AG08395 (cell line): ENCODE measurements at regions not wholly inside any gene's neighbourhood (a gene's known extent, or its start where the extent isn't known, plus 50 kb on each side); places are given as distances from the start of the nearest gene placed in this dataset.
"Not testable (repeated sequence)": the region's sequence is repeated elsewhere in the genome, so short reads cannot be mapped to it uniquely, and the experiment has no call there.

Experiments
- DNase-seq: peaks from one replicate; pipeline ENCODE4 v3.0.0; 2012; ENCODE audit warnings: mixed read lengths, low spot score

DNA sequence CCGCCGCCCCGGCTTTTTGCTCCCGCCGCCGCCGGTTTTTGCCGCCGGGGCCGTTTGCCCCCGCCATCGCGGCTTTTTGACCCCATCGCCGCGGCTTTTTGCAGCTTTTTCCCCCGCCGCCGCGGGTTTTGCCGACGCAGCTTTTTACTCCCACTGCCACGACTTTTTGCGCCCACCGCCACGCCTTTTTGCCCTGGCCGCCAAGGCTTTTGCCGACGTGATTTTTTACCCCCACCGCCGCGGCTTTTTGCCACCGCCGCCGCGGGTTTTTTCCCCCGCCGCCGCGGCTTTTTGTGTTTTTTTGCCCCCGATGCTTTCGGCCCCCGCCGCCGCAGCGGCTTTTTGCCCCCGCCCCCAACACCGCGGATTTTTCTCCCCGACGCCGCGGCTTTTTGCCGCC is 5001.9 kb upstream of the OR11H1 start:
- not testable (repeated sequence) for DNase-seq

DNA sequence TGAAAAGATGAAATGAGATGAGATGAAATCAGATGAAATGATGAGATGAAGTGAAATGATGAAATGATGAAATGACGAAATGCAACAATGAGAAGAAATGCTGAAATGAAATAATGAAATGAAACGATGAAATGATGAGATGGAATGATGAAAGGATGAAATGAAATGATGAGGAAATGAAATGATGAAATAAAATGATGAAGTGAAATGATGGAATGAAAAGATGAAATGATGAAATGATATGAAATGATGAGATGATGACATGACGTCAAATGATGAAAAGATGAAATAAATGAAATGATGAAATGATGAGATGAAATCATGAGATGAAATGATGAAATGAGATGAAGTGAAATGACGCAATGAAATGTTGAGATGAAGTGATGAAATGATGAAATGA is 4996.9 kb upstream of the OR11H1 start:
- DNase-seq, result not testable (repeated sequence)

DNA sequence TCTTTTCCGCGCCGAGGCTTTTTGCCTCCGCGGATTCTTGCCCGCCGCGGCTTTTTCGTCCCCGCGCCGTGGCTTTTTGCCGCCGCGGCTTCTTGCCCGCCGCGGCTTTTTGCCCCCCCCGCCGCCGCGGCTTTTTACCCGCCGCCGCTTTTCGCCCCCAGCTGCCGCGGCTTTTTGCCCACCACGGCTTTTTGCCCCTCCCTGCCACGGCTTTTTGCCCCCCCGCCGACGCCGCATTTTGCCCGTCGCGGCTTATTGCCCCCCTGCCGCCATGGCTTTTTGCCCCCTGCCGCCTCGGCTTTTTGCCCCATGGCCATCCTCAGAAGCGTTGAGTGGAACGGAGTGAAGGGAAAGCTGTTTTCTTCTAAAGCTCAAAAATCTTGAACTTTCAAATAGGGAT is 4955.5 kb upstream of the OR11H1 start:
- DNase-seq, result not testable (repeated sequence)

DNA sequence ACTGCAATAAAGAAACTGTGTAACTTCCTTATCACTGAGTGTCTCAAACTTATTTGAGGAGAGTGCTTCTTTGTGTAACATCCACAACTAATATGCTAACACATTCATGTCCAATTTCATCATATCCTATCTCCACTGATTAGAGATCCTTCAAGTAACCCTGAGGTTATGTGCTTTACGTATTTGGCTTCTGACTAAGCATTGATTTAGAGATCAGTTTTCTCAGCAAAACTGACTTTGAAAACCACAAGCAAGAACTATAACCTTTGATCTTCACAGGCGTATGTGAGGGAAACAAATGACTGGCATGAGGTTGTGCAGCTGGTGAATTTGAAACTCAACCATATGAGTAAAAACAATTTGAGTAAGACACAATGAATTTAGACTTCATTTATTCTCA is 4926.9 kb upstream of the OR11H1 start:
- DNase-seq, result not testable (repeated sequence)

DNA sequence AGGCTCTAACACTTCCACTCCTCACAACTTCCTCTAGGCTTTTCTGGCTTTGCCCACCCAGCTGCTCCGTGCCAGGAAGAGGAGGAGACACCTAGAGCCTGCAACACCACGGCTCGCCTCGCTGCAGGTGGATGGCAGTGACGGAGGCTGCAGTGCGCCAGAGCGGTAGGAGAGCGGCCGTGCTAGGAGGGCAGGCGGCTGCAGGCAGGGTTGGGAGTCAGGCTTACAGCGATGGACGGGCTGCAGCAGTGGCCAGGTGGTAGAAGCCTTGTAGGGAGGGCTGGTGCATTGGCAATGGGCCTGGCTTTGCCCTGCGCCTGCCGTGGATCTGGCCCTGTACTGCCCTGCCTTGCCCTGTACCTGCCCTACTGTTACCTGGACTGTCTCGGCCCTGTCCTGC is 4896.0 kb upstream of the OR11H1 start:
- DNase-seq, result not testable (repeated sequence)

DNA sequence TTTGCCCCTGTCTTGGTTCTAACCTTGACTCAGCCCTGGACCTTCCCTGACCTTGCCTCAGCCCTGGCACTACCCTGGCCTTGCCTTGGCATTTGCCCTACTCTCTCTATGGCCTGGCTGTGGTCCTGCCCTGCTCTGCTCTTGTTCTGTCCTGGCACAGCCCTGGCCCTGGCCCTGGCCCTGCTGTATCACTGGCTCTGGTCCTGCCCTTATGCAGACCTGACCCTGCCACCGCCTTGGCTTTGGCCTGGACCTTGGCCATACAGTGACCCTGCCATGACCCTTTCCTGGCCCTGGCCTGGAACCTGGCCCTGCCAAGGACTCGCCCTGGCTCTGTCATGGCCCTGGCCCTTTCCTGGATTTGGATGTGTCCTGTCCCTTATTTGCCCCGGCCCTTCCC is 4892.7 kb upstream of the OR11H1 start:
- not testable (repeated sequence) for DNase-seq

DNA sequence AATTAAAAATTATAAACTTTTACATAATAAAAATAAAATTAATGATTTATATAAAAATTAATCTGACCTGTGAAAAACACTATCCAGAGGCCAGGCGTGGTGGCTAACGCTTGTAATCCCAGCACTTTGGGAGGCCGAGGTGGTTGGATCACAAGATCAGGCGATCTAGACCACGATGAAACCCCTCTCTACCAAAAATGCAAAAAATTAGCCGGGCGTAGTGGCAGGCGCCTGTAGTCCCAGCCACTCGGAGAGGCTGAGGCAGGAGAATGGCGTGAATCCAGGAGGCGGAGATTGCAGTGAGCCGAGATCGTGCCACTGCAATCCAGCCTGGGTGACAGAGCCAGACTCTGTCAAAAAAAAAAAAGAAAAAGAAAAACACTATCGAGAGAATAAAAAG is 4865.2 kb upstream of the OR11H1 start:
- not testable (repeated sequence) for DNase-seq

DNA sequence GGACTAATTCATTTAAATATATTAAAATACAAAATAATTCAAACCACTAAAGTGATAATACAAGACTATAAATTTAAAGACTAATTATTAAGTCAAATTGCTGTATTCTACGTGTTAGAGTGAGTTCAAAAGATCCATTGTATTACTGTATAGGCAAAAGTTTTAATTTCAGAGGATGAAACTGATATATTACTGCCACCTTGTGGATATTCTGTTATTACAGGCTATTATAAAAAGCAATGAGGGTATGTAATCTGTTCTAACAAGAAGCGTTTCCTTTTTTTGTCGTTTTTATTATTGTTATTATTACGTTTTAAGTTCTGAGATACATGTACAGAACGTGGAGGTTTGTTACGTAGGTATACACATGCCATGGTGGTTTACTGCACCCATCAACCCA is 4854.9 kb upstream of the OR11H1 start:
- not testable (repeated sequence) for DNase-seq

DNA sequence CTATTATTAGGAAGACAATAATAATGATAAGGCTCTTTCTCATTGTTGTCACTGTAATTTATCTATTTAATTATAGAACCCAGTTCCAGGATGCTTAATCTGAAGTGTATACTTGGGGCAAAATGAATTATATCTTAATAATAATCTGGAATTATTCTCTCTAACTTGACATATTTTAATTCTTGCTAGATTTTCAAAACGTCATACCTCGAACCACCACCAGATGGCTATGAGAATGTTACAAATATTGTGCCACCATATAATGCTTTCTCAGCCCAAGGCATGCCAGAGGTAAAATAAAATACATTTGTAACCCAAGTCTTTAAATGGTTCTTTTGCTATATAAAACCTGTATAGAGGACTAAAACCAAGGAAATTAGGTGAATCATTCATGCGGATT is 4849.3 kb upstream of the OR11H1 start:
- not testable (repeated sequence) for DNase-seq

DNA sequence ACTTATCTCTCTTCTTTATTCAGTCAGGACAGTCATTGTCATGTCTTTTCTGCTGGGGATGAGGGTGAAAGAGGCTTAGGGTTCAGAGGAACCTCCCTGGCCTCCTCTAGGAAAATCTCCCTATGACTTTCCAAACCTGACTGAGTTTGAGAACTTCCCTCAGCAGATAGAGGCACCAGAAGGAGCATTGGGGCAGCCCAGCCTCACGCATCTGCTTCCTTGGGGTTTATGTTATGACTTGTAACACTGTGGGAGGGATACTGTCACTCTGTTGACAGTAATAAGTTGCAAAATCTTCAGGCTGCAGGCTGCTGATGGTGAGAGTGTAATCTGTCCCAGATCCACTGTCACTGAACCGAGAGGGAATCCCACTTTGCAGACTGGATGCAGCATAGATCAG is 4842.6 kb upstream of the OR11H1 start:
- DNase-seq, result not testable (repeated sequence)

DNA sequence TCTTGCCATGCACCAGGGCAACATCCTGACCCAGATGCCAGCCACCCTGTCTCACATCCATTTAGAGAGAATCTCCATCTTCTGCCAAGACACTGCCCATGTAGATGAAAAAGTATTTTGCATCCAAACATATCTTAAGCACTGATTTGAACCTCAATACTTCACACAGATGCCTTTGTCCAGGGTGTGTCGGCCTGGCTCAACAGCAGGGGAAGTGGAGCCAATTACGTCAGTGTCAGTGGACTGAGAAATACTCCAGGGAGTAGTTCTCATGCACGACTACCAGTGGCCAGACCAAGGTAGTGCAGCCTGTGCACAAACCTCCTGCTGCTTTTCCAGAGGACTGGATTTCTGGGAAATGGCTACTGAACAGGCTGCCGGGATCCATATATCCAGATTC is 4840.7 kb upstream of the OR11H1 start:
- not testable (repeated sequence) for DNase-seq

DNA sequence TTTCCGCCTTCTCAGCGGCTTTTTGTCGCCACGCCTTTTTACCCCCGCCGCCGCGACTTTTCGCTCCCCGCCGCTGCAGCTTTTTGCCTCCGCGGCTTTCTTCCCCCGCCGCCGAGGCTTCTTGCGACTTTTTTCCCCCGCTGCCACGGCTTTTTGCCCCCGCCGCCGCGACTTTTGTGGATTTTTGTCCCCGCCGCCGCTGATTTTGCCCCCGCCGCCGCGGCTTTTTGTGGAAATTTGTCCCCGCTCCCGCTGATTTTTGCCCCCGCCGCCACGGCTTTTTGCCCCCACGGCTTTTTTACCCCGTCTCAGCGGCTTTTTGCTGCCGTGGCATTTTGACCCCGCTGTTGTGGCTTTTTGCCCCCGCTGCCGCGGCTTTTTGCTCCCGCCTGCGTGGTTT is 4829.2 kb upstream of the OR11H1 start:
- not testable (repeated sequence) for DNase-seq

DNA sequence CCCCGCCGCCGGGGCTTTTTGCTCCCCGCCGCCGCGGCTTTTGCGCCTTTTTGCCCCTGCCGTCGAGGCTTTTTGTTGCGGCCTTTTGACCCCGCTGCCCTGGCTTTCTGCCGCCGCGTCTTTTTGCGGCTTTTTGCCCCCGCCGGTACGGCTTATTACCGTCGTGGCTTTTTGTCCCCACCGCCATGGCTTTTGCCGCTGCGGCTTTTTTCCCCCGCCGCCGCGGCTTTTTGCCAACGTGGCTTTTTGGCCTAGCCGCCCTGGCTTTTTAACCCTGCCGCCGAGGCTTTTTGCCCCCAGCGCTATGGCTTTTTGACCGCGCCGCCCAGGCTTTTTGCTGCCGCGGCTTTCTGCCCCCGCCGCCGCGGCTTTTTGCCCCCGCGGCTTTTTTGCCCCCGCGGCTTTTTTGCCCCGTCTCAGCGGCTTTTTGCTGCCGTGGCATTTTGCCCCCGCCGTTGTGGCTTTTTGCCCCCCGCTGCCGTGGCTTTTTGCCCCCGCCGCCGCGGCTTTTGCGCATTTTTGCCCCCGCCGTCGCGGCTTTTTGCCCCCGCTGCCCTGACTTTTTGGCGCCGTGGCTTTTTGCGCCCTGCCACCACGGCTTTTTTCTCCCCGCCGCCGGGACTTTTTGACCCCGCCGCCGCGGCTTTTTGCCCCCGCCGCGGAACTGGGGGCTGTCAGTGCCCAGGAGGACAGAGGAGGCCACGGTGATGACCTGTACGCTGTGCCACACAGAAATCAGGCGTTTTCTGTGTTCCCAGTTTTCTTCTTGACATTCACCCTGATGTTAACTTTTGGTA is 4828.5 kb upstream of the OR11H1 start:
- not testable (repeated sequence) for DNase-seq

DNA sequence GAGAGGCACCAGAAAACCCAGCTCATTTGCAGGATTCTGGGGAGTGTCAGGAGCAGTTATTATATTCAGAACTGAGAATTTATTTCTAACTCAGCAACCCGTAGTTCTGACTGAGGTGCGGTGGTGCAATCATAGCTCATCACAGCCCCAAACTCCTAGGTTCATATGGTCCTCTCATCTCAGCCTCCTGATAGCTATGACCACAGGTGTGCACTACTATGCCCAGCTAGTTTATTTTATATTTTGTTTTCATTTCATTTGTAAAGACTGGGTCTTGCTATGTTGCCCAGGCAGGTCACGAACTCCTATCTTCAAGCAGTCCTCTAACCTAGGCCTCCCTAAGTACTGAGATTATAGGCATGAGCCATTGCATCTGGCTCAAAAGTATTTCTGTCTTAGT is 4819.8 kb upstream of the OR11H1 start:
- DNase-seq, result not testable (repeated sequence)

DNA sequence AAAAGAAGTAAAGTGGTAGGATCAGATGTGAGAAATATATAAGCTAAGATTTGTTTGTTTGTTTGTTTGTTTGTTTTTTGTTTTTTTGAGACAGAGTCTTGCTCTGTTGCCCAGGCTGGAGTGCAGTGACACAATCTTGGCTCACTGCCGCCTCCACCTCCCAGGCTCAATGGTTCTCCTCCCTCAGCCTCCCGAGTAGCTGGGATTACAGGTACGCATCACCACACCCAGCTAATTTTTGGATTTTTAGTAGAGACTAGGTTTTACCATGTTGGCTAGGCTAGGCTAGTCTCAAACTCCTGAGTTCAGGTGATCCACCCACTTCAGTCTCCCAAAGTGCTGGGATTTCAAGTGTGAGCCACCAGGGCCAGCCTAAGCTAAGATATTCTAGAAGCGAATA is 4817.1 kb upstream of the OR11H1 start:
- DNase-seq, result not testable (repeated sequence)

DNA sequence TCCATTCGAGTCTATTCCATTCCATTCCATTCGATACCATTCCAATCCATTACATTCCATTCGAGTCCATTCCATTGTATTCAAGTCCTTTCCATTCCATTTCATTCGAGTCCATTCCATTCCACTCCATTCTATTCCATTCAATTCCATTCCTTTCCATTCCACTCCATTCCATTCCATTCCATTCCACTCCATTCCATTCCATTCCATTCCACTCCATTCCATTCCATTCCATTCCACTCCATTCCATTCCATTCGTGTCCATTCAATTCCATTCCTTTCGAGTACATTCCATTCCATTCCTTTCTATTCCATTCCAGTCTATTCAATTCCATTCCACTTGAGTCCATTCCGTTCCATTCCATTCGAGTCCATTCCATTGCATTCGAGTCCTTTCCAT is 4805.2 kb upstream of the OR11H1 start:
- DNase-seq, result not testable (repeated sequence)

DNA sequence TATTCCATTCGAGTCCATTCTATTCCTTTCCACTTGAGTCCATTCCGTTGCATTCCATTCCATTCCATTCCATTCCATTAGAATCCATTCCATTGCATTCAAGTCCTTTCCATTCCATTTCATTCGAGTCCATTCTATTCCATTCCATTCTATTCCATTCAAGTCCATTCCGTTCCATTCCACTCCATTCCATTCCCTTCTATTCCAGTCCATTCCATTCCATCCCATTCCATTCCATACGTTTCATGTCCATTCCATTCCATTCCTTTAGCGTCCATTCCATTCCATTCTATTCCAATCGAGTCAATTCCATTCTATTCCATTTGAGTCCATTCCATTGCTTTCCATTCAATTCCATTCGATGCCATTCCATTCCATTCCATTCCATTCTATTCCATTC is 4804.0 kb upstream of the OR11H1 start:
- DNase-seq, result not testable (repeated sequence)

DNA sequence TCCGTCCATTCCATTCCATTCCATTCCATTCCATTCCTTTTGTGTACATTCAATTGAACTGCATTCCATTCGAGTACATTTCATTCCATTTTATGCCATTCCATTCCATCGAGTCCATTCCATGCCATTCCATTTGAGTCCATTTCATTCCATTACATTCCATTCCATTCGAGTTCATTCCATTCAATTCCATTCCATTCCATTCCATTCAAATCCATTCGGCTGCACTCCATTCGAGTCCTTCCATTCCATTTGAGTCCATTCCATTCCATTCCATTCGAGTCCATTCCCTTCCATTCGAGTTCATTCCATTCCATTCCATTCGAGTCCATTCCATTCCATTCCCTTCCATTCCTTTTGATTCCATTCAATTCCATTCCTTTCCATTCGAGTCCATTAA is 4800.6 kb upstream of the OR11H1 start:
- DNase-seq, result no peak

DNA sequence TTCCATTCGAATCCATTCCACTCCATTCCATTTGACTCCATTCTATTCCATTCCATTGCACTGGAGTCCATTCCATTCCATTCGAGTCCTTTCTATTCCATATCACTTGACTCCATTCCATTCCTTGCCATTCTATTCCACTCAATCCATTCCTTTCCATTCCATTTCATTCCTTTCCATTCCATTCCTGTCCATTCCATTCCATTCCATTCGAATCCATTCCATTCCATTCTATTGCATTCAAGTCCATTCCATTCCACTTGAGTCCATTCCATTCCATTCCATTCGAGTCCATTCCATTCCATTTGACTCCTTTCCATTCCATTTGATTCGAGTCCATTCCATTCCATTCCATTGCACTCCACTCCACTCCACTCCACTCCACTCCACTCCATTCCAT is 4798.0 kb upstream of the OR11H1 start:
- not testable (repeated sequence) for DNase-seq

DNA sequence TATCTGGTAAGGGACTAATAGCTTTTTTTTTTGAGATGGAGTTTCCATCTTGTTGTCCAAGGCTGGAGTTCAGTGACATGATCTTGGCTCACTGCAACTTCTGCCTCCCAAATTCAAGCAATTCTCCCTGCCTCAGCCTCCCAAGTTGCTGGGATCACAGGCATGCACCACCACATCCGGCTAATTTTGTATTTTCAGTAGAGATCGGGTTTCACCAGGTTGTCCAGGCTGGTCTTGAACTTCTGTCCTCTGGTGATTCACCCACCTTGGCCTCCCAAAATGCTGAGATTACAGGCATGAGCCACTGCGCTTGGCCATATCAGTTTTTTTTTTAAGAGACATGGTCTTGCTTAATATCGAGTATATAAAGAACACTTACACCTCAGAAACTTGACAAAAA is 4797.3 kb upstream of the OR11H1 start:
- not testable (repeated sequence) for DNase-seq

DNA sequence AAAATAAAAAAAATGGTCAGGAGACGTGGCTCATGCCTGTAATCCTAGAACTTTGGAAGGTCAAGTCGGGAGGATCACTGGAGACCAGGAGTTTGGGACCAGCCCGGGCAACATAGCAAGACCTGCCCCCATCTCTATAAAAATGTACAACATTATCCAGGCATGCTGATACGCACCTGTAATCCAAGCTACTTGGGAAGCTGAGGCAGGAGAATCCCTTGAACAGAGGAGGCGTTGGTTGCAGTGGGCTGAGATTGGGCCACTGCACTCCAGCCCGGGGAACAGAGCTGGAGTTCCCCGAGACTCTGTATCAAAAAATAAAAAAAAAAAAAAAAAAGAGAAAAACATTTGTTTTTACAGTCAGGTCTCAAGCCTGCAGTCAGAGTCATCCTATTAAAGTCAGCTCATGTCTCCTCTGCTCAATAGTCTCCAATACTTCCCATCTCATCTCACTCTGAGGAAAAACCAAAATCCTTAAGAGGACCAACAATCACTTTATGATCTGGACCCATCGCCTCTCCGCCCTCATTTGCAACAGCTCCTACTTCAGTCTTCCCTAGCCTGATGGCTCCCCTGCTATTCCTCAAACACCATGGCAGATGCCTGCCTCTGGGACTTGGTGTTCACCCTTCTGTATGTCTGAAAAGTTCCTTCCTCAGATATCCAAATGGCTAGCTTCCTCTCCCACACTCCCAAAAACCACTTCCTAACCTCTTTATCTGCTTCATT is 4796.6 kb upstream of the OR11H1 start:
- DNase-seq, result not testable (repeated sequence)

DNA sequence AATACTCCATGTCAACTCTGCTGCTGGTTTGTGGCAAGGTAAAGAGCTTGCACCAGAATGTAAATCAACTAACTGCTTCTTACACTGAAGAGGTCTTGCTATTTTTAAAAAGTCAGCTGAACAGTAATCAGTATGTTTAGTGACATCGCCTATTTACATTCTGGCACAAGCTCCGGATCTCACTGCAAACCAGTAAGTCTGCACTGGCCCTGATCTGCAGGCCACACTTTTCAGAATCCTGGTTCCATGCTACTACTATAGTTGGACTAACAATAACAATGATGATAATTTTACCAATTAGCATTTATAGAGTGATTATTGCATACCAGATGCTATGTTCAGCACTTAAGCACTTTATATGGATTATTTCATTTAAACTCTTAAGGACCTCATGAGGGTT is 4792.9 kb upstream of the OR11H1 start:
- not testable (repeated sequence) for DNase-seq

DNA sequence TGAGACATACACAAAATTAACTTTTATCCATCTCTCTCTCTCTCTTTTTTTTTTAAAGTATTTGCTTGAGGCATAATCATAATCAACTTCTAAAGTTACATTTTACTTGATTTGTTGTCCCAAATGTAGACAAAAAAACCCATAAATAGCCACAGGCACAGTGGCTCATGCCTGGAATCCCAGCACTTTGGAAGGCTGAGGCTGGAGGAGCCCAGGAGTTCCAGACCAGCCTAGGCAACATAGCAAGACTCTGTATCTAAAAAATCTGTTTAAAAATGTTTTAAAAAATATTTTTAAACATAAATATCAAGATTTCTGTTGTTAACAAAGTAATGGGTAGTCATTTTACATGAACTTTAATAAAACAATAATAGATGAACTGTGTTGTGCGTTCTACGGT is 4791.1 kb upstream of the OR11H1 start:
- DNase-seq, result not testable (repeated sequence)
